ENCODE measurements at regions not wholly inside any gene's neighbourhood (a gene's known extent, or its start where the extent isn't known, plus 50 kb on each side); places are given as distances from the start of the nearest gene placed in this dataset.

DNA sequence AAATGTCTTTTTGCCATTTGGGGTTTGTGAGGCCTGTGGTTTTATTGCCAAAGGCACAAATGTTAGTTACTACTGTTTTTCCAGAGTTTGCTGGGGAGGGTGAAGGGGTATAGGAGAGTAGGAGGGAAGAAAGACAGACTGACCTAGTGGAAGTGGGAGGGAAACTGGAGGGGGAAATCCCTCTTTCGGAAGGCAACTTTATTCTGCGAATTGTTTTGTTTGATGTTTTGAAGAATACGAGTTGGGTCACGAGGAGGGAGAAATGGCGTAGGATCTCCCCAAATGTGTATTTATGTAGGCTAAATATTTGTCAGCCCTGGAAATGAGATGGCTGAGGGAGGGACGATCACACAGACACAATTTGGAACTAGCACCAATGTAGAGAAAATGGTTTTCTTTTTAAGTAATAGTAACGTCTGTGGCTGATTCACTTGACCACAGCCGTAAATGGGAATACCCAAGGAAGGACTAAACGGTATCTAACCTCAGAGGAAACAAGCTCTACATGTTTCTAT, 172.3 kb downstream of the ICOS start:
- TF ChIP-seq, protein P1, sequence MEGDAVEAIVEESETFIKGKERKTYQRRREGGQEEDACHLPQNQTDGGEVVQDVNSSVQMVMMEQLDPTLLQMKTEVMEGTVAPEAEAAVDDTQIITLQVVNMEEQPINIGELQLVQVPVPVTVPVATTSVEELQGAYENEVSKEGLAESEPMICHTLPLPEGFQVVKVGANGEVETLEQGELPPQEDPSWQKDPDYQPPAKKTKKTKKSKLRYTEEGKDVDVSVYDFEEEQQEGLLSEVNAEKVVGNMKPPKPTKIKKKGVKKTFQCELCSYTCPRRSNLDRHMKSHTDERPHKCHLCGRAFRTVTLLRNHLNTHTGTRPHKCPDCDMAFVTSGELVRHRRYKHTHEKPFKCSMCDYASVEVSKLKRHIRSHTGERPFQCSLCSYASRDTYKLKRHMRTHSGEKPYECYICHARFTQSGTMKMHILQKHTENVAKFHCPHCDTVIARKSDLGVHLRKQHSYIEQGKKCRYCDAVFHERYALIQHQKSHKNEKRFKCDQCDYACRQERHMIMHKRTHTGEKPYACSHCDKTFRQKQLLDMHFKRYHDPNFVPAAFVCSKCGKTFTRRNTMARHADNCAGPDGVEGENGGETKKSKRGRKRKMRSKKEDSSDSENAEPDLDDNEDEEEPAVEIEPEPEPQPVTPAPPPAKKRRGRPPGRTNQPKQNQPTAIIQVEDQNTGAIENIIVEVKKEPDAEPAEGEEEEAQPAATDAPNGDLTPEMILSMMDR (IDR thresholded peaks at IDR 0.05; ENCODE audit: low read length) = no peak
- TF ChIP-seq EZH2phosphoT487 (IDR thresholded peaks at IDR 0.05; ENCODE audit: low read length) = no peak
